Breast epithelium (tissue), 4 donors: ENCODE measurements at regions not wholly inside any gene's neighbourhood (a gene's known extent, or its start where the extent isn't known, plus 50 kb on each side); places are given as distances from the start of the nearest gene placed in this dataset.

Experiments
- DNase-seq, 2 donors: peaks; one replicate each; pipeline ENCODE4 v3.0.0-alpha.2; 2019; ENCODE audit warnings: low spot score in 2 of 2
- H3K27ac ChIP-seq, 2 donors: fragments of 200-600 bp; sonication (generic) in 1 of 2; one replicate each; pipeline ENCODE4 v1.5.1; 2016 to 2019; ENCODE audit warnings: mild to moderate bottlenecking in 1 of 2
- H3K27me3 ChIP-seq, 2 donors: fragments of 200-600 bp; sonication (generic) in 1 of 2; one replicate each; pipeline versions ENCODE4 v1.5.1 to v1.6.0; 2017 to 2019; ENCODE audit warnings: control low read depth in 1 of 2, mild to moderate bottlenecking in 1 of 2
- H3K36me3 ChIP-seq: fragments of 200-600 bp; one replicate; pipeline ENCODE4 v1.5.1; 2019
- H3K4me1 ChIP-seq, 2 donors: fragments of 200-600 bp; sonication (generic); one replicate each; pipeline ENCODE4 v1.5.1; 2016 to 2019; ENCODE audit warnings: control low read depth in 1 of 2
- H3K4me3 ChIP-seq, 3 donors: fragments of 200-600 bp; sonication (generic); 1 replicate in 2 of 3; 2 replicates in 1 of 3; pipeline ENCODE4 v1.5.1; 2016 to 2019; ENCODE audit warnings: mild to moderate bottlenecking in 3 of 3, moderate library complexity in 2 of 3
- H3K9me3 ChIP-seq, 2 donors: fragments of 200-600 bp; sonication (generic) in 1 of 2; one replicate each; pipeline ENCODE4 v1.5.1; 2016 to 2019; ENCODE audit warnings: control low read depth in 1 of 2
- POLR2A ChIP-seq: fragments of 450-650 bp; IDR thresholded peaks from one replicate; pipeline ENCODE4 v1.6.1; 2016; ENCODE audit warnings: antibody characterized with exemption, mild to moderate bottlenecking, moderate library complexity
- POLR2AphosphoS5 ChIP-seq, 3 donors: sonication (generic); formaldehyde crosslinking; IDR thresholded peaks; one replicate each; pipeline ENCODE4 v1.6.1; 2017; ENCODE audit warnings: antibody characterized with exemption in 3 of 3
- intact Hi-C: fragments of 100-400 bp; cut with DNase I; formaldehyde crosslinking; loops from one replicate; pipeline ENCODE4 v1.15.1; 2023; ENCODE audit warnings: low total_unique reads
- TF ChIP-seq, protein P1 (sequence below), 3 donors: fragments of 450-650 bp; IDR thresholded peaks; one replicate each; pipeline ENCODE4 v1.5.1; 2016 to 2017; ENCODE audit warnings: antibody characterized with exemption in 3 of 3, mild to moderate bottlenecking in 3 of 3, moderate library complexity in 3 of 3

DNA sequence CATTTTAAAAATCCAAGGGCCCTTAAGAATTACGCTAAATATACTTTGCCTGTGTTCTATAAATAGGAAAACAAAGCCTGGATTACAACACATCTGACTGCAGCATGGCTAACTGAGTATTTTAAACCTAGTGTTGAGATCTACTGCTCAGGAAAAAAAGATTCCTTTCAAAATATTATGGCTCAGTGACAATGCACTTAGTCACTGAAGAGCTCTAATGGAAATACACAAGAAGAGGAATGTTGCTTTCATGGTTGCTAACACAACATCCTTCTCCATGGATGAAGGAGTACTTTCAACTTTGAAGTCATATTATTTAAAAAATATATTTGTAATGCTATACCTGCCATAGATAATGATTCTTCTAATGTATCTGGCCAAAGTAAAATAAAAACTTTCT, 248.3 kb upstream of the NEGR1 start:
- Histone ChIP-seq H3K9me3 (no peaks in the 10 kb centered on the region), H3K27ac (no peak overlapping the region), H3K4me3 (no peak overlapping the region), H3K4me1 (no peaks in the 10 kb centered on the region), H3K27me3 (no peaks in the 10 kb centered on the region), H3K36me3 (no peaks in the 10 kb centered on the region)
- no peak for DNase-seq
- intact Hi-C loops, result no loop called here
- TF ChIP-seq, protein P1, sequence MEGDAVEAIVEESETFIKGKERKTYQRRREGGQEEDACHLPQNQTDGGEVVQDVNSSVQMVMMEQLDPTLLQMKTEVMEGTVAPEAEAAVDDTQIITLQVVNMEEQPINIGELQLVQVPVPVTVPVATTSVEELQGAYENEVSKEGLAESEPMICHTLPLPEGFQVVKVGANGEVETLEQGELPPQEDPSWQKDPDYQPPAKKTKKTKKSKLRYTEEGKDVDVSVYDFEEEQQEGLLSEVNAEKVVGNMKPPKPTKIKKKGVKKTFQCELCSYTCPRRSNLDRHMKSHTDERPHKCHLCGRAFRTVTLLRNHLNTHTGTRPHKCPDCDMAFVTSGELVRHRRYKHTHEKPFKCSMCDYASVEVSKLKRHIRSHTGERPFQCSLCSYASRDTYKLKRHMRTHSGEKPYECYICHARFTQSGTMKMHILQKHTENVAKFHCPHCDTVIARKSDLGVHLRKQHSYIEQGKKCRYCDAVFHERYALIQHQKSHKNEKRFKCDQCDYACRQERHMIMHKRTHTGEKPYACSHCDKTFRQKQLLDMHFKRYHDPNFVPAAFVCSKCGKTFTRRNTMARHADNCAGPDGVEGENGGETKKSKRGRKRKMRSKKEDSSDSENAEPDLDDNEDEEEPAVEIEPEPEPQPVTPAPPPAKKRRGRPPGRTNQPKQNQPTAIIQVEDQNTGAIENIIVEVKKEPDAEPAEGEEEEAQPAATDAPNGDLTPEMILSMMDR (IDR thresholded peaks at IDR 0.05), result no peak
- TF ChIP-seq POLR2AphosphoS5 (IDR thresholded peaks at IDR 0.05), result no peak
- TF ChIP-seq POLR2A, result no peak

DNA sequence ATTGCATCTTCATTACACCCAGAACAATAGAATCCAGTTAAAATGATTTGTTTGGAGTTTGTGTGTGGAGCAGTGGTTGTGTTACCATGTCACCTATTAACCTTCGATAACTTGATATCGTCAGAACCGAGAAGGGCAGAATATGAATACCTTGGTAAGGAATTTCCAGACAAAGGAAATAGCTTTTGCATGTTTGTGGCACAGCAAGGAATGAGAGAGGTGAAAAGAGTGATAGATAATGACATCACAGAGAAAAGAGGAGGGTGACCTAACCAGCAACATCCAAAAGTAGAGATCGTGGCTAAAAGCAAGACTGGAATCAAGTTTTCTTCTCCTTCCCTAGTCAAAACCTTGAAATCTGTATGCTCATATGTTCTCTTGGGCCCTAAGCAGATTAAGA, 244.6 kb upstream of the NEGR1 start:
- Histone ChIP-seq H3K4me3 (no peak overlapping the region), H3K27ac (no peak overlapping the region)
- no peak for TF ChIP-seq POLR2A
- TF ChIP-seq, protein P1 (IDR thresholded peaks at IDR 0.05), result no peak
- TF ChIP-seq POLR2AphosphoS5 (IDR thresholded peaks at IDR 0.05), result no peak

DNA sequence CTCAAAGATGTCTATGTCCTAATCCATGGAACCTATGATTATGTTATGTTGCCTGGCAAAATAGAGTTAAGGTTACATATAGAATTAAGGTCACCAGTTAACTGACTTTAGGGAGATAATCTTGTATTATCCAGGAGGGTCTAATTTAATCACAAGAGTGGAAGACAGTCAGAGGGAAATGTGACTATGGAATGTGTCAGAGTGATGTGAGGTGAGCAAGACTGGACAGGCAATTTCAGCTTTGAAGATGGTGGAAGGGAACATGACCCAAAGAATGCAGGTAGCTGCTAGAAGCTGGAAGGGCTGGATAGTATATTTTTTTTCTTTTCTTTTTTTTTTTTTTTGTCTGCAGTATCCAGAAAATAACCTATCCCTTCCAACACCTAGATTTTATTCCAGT, 241.7 kb upstream of the NEGR1 start:
- Histone ChIP-seq H3K9me3 (no peaks in the 10 kb centered on the region), H3K4me1 (no peaks in the 10 kb centered on the region), H3K27ac (no peak overlapping the region), H3K4me3 (no peak overlapping the region), H3K36me3 (no peaks in the 10 kb centered on the region), H3K27me3 (no peaks in the 10 kb centered on the region)
- TF ChIP-seq, protein P1 (IDR thresholded peaks at IDR 0.05), result no peak
- no peak for DNase-seq
- intact Hi-C loops, result no loop called here

More for the DNA sequence above, 244.6 kb upstream of the NEGR1 start:
- Histone ChIP-seq H3K4me1 (no peaks in the 10 kb centered on the region), H3K27me3 (no peaks in the 10 kb centered on the region), H3K36me3 (no peaks in the 10 kb centered on the region), H3K9me3 (no peaks in the 10 kb centered on the region)
- DNase-seq, result no peak
- intact Hi-C loops, result no loop called here

DNA sequence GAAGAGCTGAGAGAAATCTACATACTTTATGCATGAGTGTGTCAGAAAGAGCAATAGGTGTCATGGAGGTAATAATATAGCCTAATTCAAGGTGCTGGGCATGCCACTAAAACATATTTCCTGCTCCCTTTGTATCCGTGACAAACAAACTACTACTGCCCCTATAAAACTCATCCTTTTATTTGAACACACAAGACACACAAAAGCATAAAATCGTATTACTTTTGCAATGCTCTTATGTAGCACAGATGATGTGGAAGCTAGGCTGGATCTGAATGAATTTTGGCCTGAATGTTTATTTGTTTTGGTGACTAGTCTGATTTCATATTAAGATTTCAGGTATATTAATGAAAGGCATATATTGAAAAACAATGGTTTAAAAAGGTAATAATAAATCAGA, 239.3 kb upstream of the NEGR1 start:
- no peaks in the 10 kb centered on the region for H3K9me3 ChIP-seq
- H3K4me1 ChIP-seq, result no peaks in the 10 kb centered on the region
- intact Hi-C loops, result no loop called here
- no peak overlapping the region for H3K4me3 ChIP-seq
- H3K27ac ChIP-seq, result no peak overlapping the region
- TF ChIP-seq POLR2A (no peak), POLR2AphosphoS5 (IDR thresholded peaks at IDR 0.05) (no peak)
- TF ChIP-seq, protein P1 (IDR thresholded peaks at IDR 0.05), result no peak
- no peaks in the 10 kb centered on the region for H3K36me3 ChIP-seq
- no peaks in the 10 kb centered on the region for H3K27me3 ChIP-seq
- no peak for DNase-seq

DNA sequence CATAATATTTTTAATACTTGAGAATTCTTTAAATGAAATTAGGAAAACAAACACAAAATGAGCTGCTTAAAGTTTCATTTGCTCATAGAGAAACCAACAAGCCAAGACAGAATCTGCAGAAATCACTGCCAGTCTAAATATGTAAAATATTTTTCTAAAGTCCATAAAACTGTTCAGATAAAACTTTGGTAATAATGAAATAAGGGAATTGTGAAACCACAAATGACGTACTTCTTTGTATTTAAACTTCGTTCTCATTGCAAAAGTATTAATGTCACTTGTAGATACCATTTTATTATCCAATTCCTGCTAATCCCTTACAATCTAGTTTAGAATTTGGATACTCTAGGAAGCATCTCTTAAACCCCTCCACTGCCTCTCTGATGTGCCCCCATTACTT, 234.5 kb upstream of the NEGR1 start:
- DNase-seq, result no peak
- no peaks in the 10 kb centered on the region for H3K36me3 ChIP-seq
- H3K4me1 ChIP-seq, result no peaks in the 10 kb centered on the region
- intact Hi-C loops, result no loop called here
- H3K27ac ChIP-seq, result no peak overlapping the region
- H3K4me3 ChIP-seq, result no peak overlapping the region
- no peaks in the 10 kb centered on the region for H3K27me3 ChIP-seq
- no peaks in the 10 kb centered on the region for H3K9me3 ChIP-seq
- no peak for TF ChIP-seq POLR2A
- no peak for TF ChIP-seq POLR2AphosphoS5 (IDR thresholded peaks at IDR 0.05)
- TF ChIP-seq, protein P1 (IDR thresholded peaks at IDR 0.05), result no peak
